Fibroblast of lung (primary cell): ENCODE measurements at regions not wholly inside any gene's neighbourhood (a gene's known extent, or its start where the extent isn't known, plus 50 kb on each side); places are given as distances from the start of the nearest gene placed in this dataset.

Source experiments
- DNase-seq, 2 donors: peaks; one replicate each; pipeline versions ENCODE4 v3.0.0 to v3.0.0-alpha.2; 2010; ENCODE audit warnings: low read depth in 2 of 2
- H2AFZ ChIP-seq: 2 replicates; pipeline ENCODE4 v1.5.1; 2012; ENCODE audit warnings: low read length, control low read depth, inconsistent platforms
- H3K27ac ChIP-seq: 2 replicates; pipeline ENCODE4 v1.5.1; 2011; ENCODE audit warnings: low read length, control low read depth; ENCODE audit not compliant: insufficient read depth
- H3K27me3 ChIP-seq: 2 replicates; pipeline ENCODE4 v1.5.1; 2011; ENCODE audit warnings: mild to moderate bottlenecking, low read length; ENCODE audit not compliant: control insufficient read depth, insufficient read depth
- H3K36me3 ChIP-seq: 2 replicates; pipeline ENCODE4 v1.5.1; 2011; ENCODE audit warnings: low read length; ENCODE audit not compliant: control insufficient read depth, insufficient read depth
- H3K4me1 ChIP-seq: 2 replicates; pipeline ENCODE4 v1.5.1; 2011; ENCODE audit warnings: low read length; ENCODE audit not compliant: control insufficient read depth, insufficient read depth; ENCODE audit errors: extremely low read depth
- H3K4me2 ChIP-seq: 2 replicates; pipeline ENCODE4 v1.5.1; 2011; ENCODE audit warnings: low read length, control low read depth; ENCODE audit not compliant: insufficient read depth; ENCODE audit errors: extremely low read depth
- H3K4me3 ChIP-seq, 4 experiments: fragments of 200-600 bp in 1 of 4; sonication (generic) in 1 of 4; replicated peaks in 1 of 4; 2 replicates each; pipeline ENCODE4 v1.5.1; 2011 to 2016; ENCODE audit warnings: low read length in 4 of 4, low read depth in 3 of 4, mild to moderate bottlenecking in 3 of 4, control low read depth in 2 of 4, inconsistent platforms in 1 of 4, mixed read lengths in 1 of 4; ENCODE audit not compliant: insufficient read depth in 1 of 4; ENCODE audit errors: control extremely low read depth in 1 of 4
- H3K79me2 ChIP-seq: 2 replicates; pipeline ENCODE4 v1.5.1; 2012; ENCODE audit warnings: mild to moderate bottlenecking, low read length, inconsistent platforms; ENCODE audit not compliant: control insufficient read depth, insufficient read depth
- H3K9ac ChIP-seq: 2 replicates; pipeline ENCODE4 v1.5.1; 2011; ENCODE audit warnings: mild to moderate bottlenecking, low read length, control low read depth; ENCODE audit not compliant: insufficient read depth
- H3K9me3 ChIP-seq: 2 replicates; pipeline ENCODE4 v1.5.1; 2012; ENCODE audit warnings: low read depth, low read length; ENCODE audit not compliant: control insufficient read depth, insufficient read depth
- H4K20me1 ChIP-seq: 2 replicates; pipeline ENCODE4 v1.5.1; 2011; ENCODE audit warnings: low read length; ENCODE audit not compliant: control insufficient read depth, insufficient read depth; ENCODE audit errors: extremely low read depth
- CTCF ChIP-seq, 2 donors: IDR thresholded peaks in 1 of 2; conservative IDR thresholded peaks in 1 of 2; 1 replicate in 1 of 2; 2 replicates in 1 of 2; pipeline ENCODE4 v1.5.1; 2011 to 2012; ENCODE audit warnings: low read length in 2 of 2, control low read depth in 1 of 2, inconsistent platforms in 1 of 2, low read depth in 1 of 2, mild to moderate bottlenecking in 1 of 2
- EZH2 ChIP-seq: IDR thresholded peaks from 2 replicates; pipeline ENCODE4 v1.5.1; 2012; ENCODE audit warnings: low read length, control low read depth, mild to moderate bottlenecking; ENCODE audit errors: missing control alignments

- Histone ChIP-seq H2AFZ (no peak overlapping the region), H3K9me3 (no peaks in the 10 kb centered on the region), H3K79me2 (no peaks in the 10 kb centered on the region), H4K20me1 (no peaks in the 10 kb centered on the region), H3K27ac (no peak overlapping the region), H3K4me1 (no peaks in the 10 kb centered on the region), H3K36me3 (no peaks in the 10 kb centered on the region), H3K9ac (no peak overlapping the region), H3K4me3 (no peak overlapping the region), H3K4me2 (no peak overlapping the region), H3K27me3 (no peaks in the 10 kb centered on the region)
- no peak for DNase-seq
- TF ChIP-seq CTCF (conservative IDR thresholded peaks at IDR 0.05 in 1 of 2, IDR thresholded peaks at IDR 0.05 in 1 of 2; ENCODE audit: low read depth in 1 of 2, low read length in 2 of 2), result no peak
- no peak for TF ChIP-seq EZH2
Measured at GRCh38 chr1:188154196-188154595, 1325.4 kb downstream of the PLA2G4A start.

DNA sequence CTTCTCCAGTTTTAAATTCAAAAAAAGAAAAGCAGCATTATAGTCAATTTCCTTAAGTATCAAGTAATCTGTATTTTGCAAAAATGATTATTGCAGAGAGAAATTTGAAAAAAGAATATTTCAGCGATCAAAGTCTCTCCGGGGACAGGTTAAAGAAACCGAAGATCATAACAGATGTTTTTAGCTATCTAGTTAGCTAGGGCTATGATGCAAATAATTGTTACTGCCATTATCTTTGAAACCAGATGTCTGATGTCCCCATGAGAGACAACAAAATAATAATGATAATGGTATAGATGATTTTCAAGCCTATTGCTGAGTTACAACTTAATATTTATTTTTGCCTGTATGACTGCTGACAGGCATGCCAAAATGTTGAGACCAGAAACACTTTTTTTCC is 1326.0 kb downstream of the PLA2G4A start:
- Histone ChIP-seq H3K27me3 (no peaks in the 10 kb centered on the region), H3K27ac (no peak overlapping the region)
- TF ChIP-seq CTCF (conservative IDR thresholded peaks at IDR 0.05 in 1 of 2, IDR thresholded peaks at IDR 0.05 in 1 of 2; ENCODE audit: low read depth in 1 of 2, low read length in 2 of 2), result no peak
- no peak for TF ChIP-seq EZH2

DNA sequence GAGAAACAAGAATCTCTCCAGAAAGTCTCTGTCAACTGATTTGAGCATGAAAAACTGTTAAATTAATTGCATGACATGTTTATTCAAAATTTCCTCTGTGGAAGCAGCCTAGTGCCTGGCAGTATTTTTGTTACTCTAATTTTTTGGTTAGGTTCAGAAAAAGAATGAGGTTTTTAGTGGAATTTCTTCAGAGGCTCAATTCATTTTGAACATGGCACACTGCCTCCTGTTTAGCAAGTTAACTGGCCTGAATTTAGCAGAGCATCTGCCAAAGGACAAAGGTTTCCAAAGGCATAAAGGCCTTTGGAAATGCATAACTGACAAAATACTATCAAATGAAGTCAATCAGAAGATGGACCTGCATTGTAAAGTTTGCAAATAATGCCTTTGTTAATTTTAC is 1326.5 kb downstream of the PLA2G4A start:
- TF ChIP-seq EZH2 (no peak), CTCF (conservative IDR thresholded peaks at IDR 0.05 in 1 of 2, IDR thresholded peaks at IDR 0.05 in 1 of 2; ENCODE audit: low read depth in 1 of 2, low read length in 2 of 2) (no peak)
- Histone ChIP-seq H2AFZ (no peak overlapping the region), H3K4me2 (no peak overlapping the region), H3K79me2 (no peaks in the 10 kb centered on the region), H3K27ac (no peak overlapping the region), H3K4me1 (no peaks in the 10 kb centered on the region), H3K4me3 (no peak overlapping the region), H3K9ac (no peak overlapping the region), H4K20me1 (no peaks in the 10 kb centered on the region), H3K9me3 (no peaks in the 10 kb centered on the region), H3K27me3 (no peaks in the 10 kb centered on the region), H3K36me3 (no peaks in the 10 kb centered on the region)
- no peak for DNase-seq

More for the DNA sequence above, 1326.0 kb downstream of the PLA2G4A start:
- H3K36me3 ChIP-seq, result no peaks in the 10 kb centered on the region
- no peaks in the 10 kb centered on the region for H3K9me3 ChIP-seq
- no peak for DNase-seq
- no peak overlapping the region for H2AFZ ChIP-seq
- H3K4me1 ChIP-seq, result no peaks in the 10 kb centered on the region
- no peaks in the 10 kb centered on the region for H4K20me1 ChIP-seq
- H3K4me2 ChIP-seq, result no peak overlapping the region
- H3K4me3 ChIP-seq, result no peak overlapping the region
- H3K9ac ChIP-seq, result no peak overlapping the region
- no peaks in the 10 kb centered on the region for H3K79me2 ChIP-seq
